HG03520 (cell line): ENCODE measurements at regions not wholly inside any gene's neighbourhood (a gene's known extent, or its start where the extent isn't known, plus 50 kb on each side); places are given as distances from the start of the nearest gene placed in this dataset.

Experiments used
- ATAC-seq: cut with Tn5 transposase; IDR thresholded peaks from one replicate; pipeline ENCODE4 v1.9.1; 2021; ENCODE audit warnings: mild to moderate bottlenecking, moderate library complexity; ENCODE audit not compliant: unreplicated experiment

- no peak for ATAC-seq
Measured at GRCh38 chr2:188119112-188119838, 172.4 kb upstream of the GULP1 start.

GRCh38 chr2:188122985-188123384, 168.7 kb upstream of the GULP1 start:
- ATAC-seq: no peak

- no peak for ATAC-seq
Measured at GRCh38 chr2:188129677-188130076, 162.0 kb upstream of the GULP1 start.

GRCh38 chr2:188130317-188130716, 161.4 kb upstream of the GULP1 start:
- ATAC-seq: no peak

- ATAC-seq: no peak
Measured at GRCh38 chr2:188131281-188131680, 160.4 kb upstream of the GULP1 start.

GRCh38 chr2:188132385-188132784, 159.3 kb upstream of the GULP1 start:
- no peak for ATAC-seq

- no peak for ATAC-seq
Measured at GRCh38 chr2:188134241-188134640, 157.4 kb upstream of the GULP1 start.

GRCh38 chr2:188138313-188138712, 153.4 kb upstream of the GULP1 start:
- ATAC-seq: no peak

- ATAC-seq: no peak
Measured at GRCh38 chr2:188142088-188142487, 149.6 kb upstream of the GULP1 start.

- no peak for ATAC-seq
Measured at GRCh38 chr2:188142636-188143295, 148.9 kb upstream of the GULP1 start.

- ATAC-seq: no peak
Measured at GRCh38 chr2:188145885-188146284, 145.8 kb upstream of the GULP1 start.

- no peak for ATAC-seq
Measured at GRCh38 chr2:188146888-188147287, 144.8 kb upstream of the GULP1 start.

GRCh38 chr2:188151670-188152069, 140.0 kb upstream of the GULP1 start:
- ATAC-seq: no peak

- ATAC-seq: no peak
Measured at GRCh38 chr2:188158337-188159100, 133.2 kb upstream of the GULP1 start.

GRCh38 chr2:188159484-188159883, 132.2 kb upstream of the GULP1 start:
- no peak for ATAC-seq

- no peak for ATAC-seq
Measured at GRCh38 chr2:188170356-188170755, 121.3 kb upstream of the GULP1 start.

GRCh38 chr2:188176620-188177019, 115.1 kb upstream of the GULP1 start:
- ATAC-seq: no peak

- no peak for ATAC-seq
Measured at GRCh38 chr2:188181067-188181838, 110.4 kb upstream of the GULP1 start.

- no peak for ATAC-seq
Measured at GRCh38 chr2:188181884-188182283, 109.8 kb upstream of the GULP1 start.

- ATAC-seq: no peak
Measured at GRCh38 chr2:188187726-188188125, 103.9 kb upstream of the GULP1 start.

GRCh38 chr2:188189356-188189755, 102.3 kb upstream of the GULP1 start:
- no peak for ATAC-seq
